Vagina (tissue), 2 donors: ENCODE measurements at regions not wholly inside any gene's neighbourhood (a gene's known extent, or its start where the extent isn't known, plus 50 kb on each side); places are given as distances from the start of the nearest gene placed in this dataset.

Experiments used
- POLR2A ChIP-seq, 2 donors: fragments of 450-650 bp; IDR thresholded peaks; one replicate each; pipeline ENCODE4 v1.6.1; 2017; ENCODE audit warnings: antibody characterized with exemption in 2 of 2, mild to moderate bottlenecking in 2 of 2, moderate library complexity in 2 of 2
- POLR2AphosphoS5 ChIP-seq, 2 donors: sonication (generic); formaldehyde crosslinking; IDR thresholded peaks; one replicate each; pipeline ENCODE4 v1.9.0; 2017; ENCODE audit warnings: antibody characterized with exemption in 2 of 2, mild to moderate bottlenecking in 2 of 2, low read depth in 1 of 2; ENCODE audit not compliant: insufficient read depth in 1 of 2
- TF ChIP-seq, protein P1 (sequence below), 3 experiments: fragments of 450-650 bp in 2 of 3; fragments of 200-600 bp in 1 of 3; sonication (generic) in 1 of 3; IDR thresholded peaks; one replicate each; pipeline ENCODE4 v1.5.1; 2017 to 2019; ENCODE audit warnings: antibody characterized with exemption in 3 of 3, mild to moderate bottlenecking in 2 of 3, moderate library complexity in 2 of 3

DNA sequence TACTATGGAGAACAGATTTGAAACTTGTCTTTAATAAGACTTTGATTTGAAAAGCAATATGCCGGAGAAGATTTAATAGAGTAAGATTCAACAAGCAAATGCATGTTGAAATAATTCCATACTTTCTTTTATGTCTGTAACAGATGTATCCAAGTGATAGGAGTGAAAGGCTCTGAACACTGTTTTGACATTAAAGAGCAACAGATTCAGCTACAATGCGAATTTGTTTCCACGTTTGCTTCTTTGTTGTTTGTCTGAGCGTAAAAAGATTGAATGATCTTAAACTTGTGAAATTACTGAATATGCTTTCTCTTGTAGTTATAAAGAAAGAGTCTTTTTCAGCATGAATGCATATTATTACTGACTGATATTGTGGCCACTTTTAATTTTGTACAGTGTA is 2612.9 kb downstream of the PCDH9 start:
- TF ChIP-seq, protein P1, sequence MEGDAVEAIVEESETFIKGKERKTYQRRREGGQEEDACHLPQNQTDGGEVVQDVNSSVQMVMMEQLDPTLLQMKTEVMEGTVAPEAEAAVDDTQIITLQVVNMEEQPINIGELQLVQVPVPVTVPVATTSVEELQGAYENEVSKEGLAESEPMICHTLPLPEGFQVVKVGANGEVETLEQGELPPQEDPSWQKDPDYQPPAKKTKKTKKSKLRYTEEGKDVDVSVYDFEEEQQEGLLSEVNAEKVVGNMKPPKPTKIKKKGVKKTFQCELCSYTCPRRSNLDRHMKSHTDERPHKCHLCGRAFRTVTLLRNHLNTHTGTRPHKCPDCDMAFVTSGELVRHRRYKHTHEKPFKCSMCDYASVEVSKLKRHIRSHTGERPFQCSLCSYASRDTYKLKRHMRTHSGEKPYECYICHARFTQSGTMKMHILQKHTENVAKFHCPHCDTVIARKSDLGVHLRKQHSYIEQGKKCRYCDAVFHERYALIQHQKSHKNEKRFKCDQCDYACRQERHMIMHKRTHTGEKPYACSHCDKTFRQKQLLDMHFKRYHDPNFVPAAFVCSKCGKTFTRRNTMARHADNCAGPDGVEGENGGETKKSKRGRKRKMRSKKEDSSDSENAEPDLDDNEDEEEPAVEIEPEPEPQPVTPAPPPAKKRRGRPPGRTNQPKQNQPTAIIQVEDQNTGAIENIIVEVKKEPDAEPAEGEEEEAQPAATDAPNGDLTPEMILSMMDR (IDR thresholded peaks at IDR 0.05) = no peak
- TF ChIP-seq POLR2A (IDR thresholded peaks at IDR 0.05) = no peak
- TF ChIP-seq POLR2AphosphoS5 (IDR thresholded peaks at IDR 0.05; ENCODE audit: insufficient read depth in 1 of 2, low read depth in 1 of 2) = no peak
